B cell (primary cell): ENCODE measurements at regions not wholly inside any gene's neighbourhood (a gene's known extent, or its start where the extent isn't known, plus 50 kb on each side); places are given as distances from the start of the nearest gene placed in this dataset.

Experiments used
- ATAC-seq: fragments of 200-7000 bp; cut with Tn5 transposase; one replicate; pipeline ENCODE4 v1.10.0; 2021; ENCODE audit warnings: low read depth, mild to moderate bottlenecking, moderate number of reproducible peaks, moderate library complexity
- CTCF ChIA-PET: fragments of 350-600 bp; sonication (Branson Sonifier 250); formaldehyde crosslinking; loops from one replicate; lab custom pipeline; 2021; ENCODE audit warnings: antibody characterized with exemption, inconsistent platforms; lab: Charles Lee
- POLR2A ChIA-PET: fragments of 350-600 bp; sonication (Branson Sonifier 250); formaldehyde crosslinking; loops from one replicate; lab custom pipeline; 2021; ENCODE audit warnings: antibody characterized with exemption; lab: Charles Lee
- DNase-seq: peaks from one replicate; pipeline ENCODE4 v3.0.0; 2013
- H2AFZ ChIP-seq: 2 replicates; pipeline ENCODE4 v1.6.1; 2012; ENCODE audit warnings: mild to moderate bottlenecking, low read depth, low read length; ENCODE audit not compliant: insufficient read depth, poor library complexity, severe bottlenecking
- H3K27ac ChIP-seq, 2 donors: 1 replicate in 1 of 2; 2 replicates in 1 of 2; pipeline ENCODE4 v1.5.1; 2012 to 2013; ENCODE audit warnings: low read length in 2 of 2, mild to moderate bottlenecking in 2 of 2, moderate library complexity in 1 of 2
- H3K27me3 ChIP-seq, 4 experiments: fragments of 200-600 bp in 1 of 4; sonication (generic) in 1 of 4; replicated peaks in 1 of 4; 1 replicate in 2 of 4; 2 replicates in 2 of 4; pipeline versions ENCODE4 v1.6.1 to v1.7.0; 2013 to 2016; ENCODE audit warnings: low read length in 3 of 4, mild to moderate bottlenecking in 2 of 4, mixed read lengths in 1 of 4, moderate library complexity in 1 of 4; ENCODE audit not compliant: insufficient read depth in 4 of 4, control insufficient read depth in 3 of 4; ENCODE audit errors: control extremely low read depth in 1 of 4
- H3K36me3 ChIP-seq, 2 experiments: replicated peaks in 1 of 2; 1 replicate in 1 of 2; 2 replicates in 1 of 2; pipeline versions ENCODE4 v1.6.1 to v1.7.1; 2013; ENCODE audit warnings: low read length in 1 of 2; ENCODE audit not compliant: insufficient read depth in 2 of 2, control insufficient read depth in 1 of 2; ENCODE audit errors: control extremely low read depth in 1 of 2, extremely low read depth in 1 of 2
- H3K4me1 ChIP-seq, 2 donors: fragments of 200-600 bp in 1 of 2; sonication (generic) in 1 of 2; 1 replicate in 1 of 2; 2 replicates in 1 of 2; pipeline versions ENCODE4 v1.5.1 to v1.6.1; 2013 to 2017; ENCODE audit warnings: low read length in 2 of 2; ENCODE audit not compliant: control insufficient read depth in 2 of 2, insufficient read depth in 2 of 2
- H3K4me2 ChIP-seq: replicated peaks from 2 replicates; pipeline ENCODE3; 2012; ENCODE audit warnings: mild to moderate bottlenecking, low read depth, low read length; ENCODE audit not compliant: poor library complexity, severe bottlenecking
- H3K4me3 ChIP-seq, 5 experiments: fragments of 200-600 bp in 1 of 5; sonication (generic) in 1 of 5; 1 replicate in 3 of 5; 2 replicates in 2 of 5; pipeline versions ENCODE4 v1.5.1 to v1.7.0; 2011 to 2016; ENCODE audit warnings: low read length in 4 of 5, mild to moderate bottlenecking in 4 of 5, low read depth in 2 of 5, control low read depth in 1 of 5, moderate library complexity in 1 of 5; ENCODE audit not compliant: insufficient read depth in 1 of 5; ENCODE audit errors: control extremely low read depth in 1 of 5, extremely low read depth in 1 of 5
- H3K79me2 ChIP-seq: fragments of 200-600 bp; sonication (generic); one replicate; pipeline ENCODE4 v1.6.0; 2016; ENCODE audit warnings: low read length; ENCODE audit not compliant: control insufficient read depth, insufficient read depth
- H3K9ac ChIP-seq: fragments of 200-600 bp; sonication (generic); 2 replicates; pipeline ENCODE4 v1.6.1; 2017; ENCODE audit warnings: mild to moderate bottlenecking, low read length, moderate library complexity
- H3K9me3 ChIP-seq, 3 donors: one replicate each; pipeline versions ENCODE4 v1.6.1 to v1.7.1; 2013; ENCODE audit warnings: low read length in 2 of 3; ENCODE audit not compliant: control insufficient read depth in 2 of 3, insufficient read depth in 1 of 3; ENCODE audit errors: control extremely low read depth in 1 of 3
- H4K20me1 ChIP-seq: 2 replicates; pipeline ENCODE4 v1.6.0; 2012; ENCODE audit warnings: mild to moderate bottlenecking, low read length; ENCODE audit not compliant: insufficient read depth, control insufficient read depth, poor library complexity, severe bottlenecking
- H3K27ac Mint-ChIP-seq: one replicate; pipeline ENCODE4 v1.8.0; 2021; ENCODE audit warnings: mixed read lengths
- H3K27me3 Mint-ChIP-seq: one replicate; pipeline ENCODE4 v1.8.0; 2021; ENCODE audit warnings: mixed read lengths
- H3K4me1 Mint-ChIP-seq: one replicate; pipeline ENCODE4 v1.8.0; 2021; ENCODE audit warnings: mixed read lengths
- H3K4me3 Mint-ChIP-seq: one replicate; pipeline ENCODE4 v1.8.0; 2021; ENCODE audit warnings: mixed read lengths
- H3K9me3 Mint-ChIP-seq: one replicate; pipeline ENCODE4 v1.8.0; 2022; ENCODE audit warnings: mixed read lengths; ENCODE audit not compliant: insufficient read depth
- EZH2 ChIP-seq: IDR thresholded peaks from 2 replicates; pipeline ENCODE4 v1.6.1; 2012; ENCODE audit warnings: borderline replicate concordance, low read depth, mild to moderate bottlenecking, moderate library complexity, low read length; ENCODE audit not compliant: insufficient read depth, poor library complexity, severe bottlenecking
- WGBS: methylation state at CpG from one replicate; pipeline ENCODE4 v1.1.5; 2013; ENCODE audit warnings: missing lambda C conversion rate; ENCODE audit not compliant: insufficient coverage; 5-methylcytosine and 5-hydroxymethylcytosine counted together
- intact Hi-C: fragments of 100-400 bp; cut with micrococcal nuclease; formaldehyde crosslinking; loops from one replicate; pipeline ENCODE4 v1.10.0; 2022
- TF ChIP-seq, protein P1 (sequence below): fragments of 200-600 bp; IDR thresholded peaks from one replicate; pipeline ENCODE4 v1.8.0; 2022; ENCODE audit warnings: antibody characterized with exemption, mild to moderate bottlenecking

DNA sequence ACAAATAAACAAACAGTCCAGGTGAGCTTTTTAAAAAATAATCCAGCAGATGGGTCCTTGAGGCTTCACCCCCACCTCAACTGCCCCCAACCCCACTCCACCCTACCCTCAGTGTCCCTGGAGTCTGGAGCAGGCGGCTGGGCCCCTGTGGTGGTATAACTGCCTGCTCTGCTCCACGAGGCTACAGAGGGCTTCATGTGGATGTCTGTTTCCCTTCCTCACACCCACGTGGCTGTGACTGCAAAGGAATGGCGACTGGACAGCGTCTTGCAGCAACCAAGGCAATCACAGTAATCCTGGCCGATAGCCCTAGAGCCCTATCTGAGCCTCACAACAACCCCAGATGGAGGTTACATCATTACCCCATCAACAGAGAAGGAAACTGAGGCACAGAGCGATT is 76.5 kb downstream of the SLC2A10 start:
- no peaks in the 10 kb centered on the region for H3K9me3 Mint-ChIP-seq
- no peaks in the 10 kb centered on the region for H3K9me3 ChIP-seq
- ChIA-PET POLR2A (no interaction called here), CTCF (no interaction called here)
- H3K27me3 Mint-ChIP-seq: peaks cover 24% of the 10 kb centered on the region
- no peaks in the 10 kb centered on the region for H3K36me3 ChIP-seq
- H3K4me1 Mint-ChIP-seq: no peaks in the 10 kb centered on the region
- intact Hi-C loops: no loop called here
- H3K27ac ChIP-seq: no peak overlapping the region
- H2AFZ ChIP-seq: no peak overlapping the region
- H3K9ac ChIP-seq: no peak overlapping the region
- H3K27me3 ChIP-seq: peaks cover 0 to 6% (median 0%) of the 10 kb centered on the region in 4 experiments
- no peaks in the 10 kb centered on the region for H3K79me2 ChIP-seq
- ATAC-seq (no peak), DNase-seq (no peak)
- H3K27ac Mint-ChIP-seq: no peak overlapping the region
- no peak overlapping the region for H3K4me2 ChIP-seq
- no peak overlapping the region for H3K4me3 ChIP-seq
- no peaks in the 10 kb centered on the region for H4K20me1 ChIP-seq
- no peaks in the 10 kb centered on the region for H3K4me1 ChIP-seq
- TF ChIP-seq, protein P1, sequence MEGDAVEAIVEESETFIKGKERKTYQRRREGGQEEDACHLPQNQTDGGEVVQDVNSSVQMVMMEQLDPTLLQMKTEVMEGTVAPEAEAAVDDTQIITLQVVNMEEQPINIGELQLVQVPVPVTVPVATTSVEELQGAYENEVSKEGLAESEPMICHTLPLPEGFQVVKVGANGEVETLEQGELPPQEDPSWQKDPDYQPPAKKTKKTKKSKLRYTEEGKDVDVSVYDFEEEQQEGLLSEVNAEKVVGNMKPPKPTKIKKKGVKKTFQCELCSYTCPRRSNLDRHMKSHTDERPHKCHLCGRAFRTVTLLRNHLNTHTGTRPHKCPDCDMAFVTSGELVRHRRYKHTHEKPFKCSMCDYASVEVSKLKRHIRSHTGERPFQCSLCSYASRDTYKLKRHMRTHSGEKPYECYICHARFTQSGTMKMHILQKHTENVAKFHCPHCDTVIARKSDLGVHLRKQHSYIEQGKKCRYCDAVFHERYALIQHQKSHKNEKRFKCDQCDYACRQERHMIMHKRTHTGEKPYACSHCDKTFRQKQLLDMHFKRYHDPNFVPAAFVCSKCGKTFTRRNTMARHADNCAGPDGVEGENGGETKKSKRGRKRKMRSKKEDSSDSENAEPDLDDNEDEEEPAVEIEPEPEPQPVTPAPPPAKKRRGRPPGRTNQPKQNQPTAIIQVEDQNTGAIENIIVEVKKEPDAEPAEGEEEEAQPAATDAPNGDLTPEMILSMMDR: no peak
- no peak for TF ChIP-seq EZH2
- WGBS: 67% methylated on average over 7 of the region's 7 CpGs
- H3K4me3 Mint-ChIP-seq: no peak overlapping the region

DNA sequence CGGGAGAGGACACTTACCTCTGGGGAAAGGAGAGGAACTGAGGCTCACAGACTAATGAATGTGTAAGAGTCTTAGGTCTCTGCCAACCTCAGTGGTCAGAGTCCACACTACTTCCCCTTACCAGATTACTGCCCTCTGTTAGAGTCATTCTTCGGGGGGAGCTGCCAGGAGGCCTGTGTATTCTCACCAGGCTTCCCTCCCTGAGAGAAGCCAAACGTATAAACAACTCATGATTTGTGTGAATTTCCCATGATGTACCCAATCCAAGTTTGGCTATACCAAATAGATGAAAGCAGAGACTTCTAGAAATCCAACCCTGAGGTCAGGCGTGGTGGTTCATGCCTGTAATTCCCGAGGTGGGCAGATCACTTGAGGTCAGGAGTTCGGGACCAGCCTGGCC is 77.1 kb downstream of the SLC2A10 start:
- no peaks in the 10 kb centered on the region for H3K79me2 ChIP-seq
- H3K4me1 ChIP-seq: no peaks in the 10 kb centered on the region
- ATAC-seq (no peak), DNase-seq (no peak)
- TF ChIP-seq EZH2: no peak
- TF ChIP-seq, protein P1: no peak
- H3K27ac ChIP-seq: no peak overlapping the region
- Mint-ChIP-seq H3K27me3 (peaks cover 24% of the 10 kb centered on the region), H3K4me3 (no peak overlapping the region), H3K27ac (no peak overlapping the region), H3K9me3 (no peaks in the 10 kb centered on the region), H3K4me1 (no peaks in the 10 kb centered on the region)
- no peak overlapping the region for H3K9ac ChIP-seq
- 67% methylated on average over 5 of the region's 6 CpGs for WGBS
- CTCF ChIA-PET: no interaction called here
- no peaks in the 10 kb centered on the region for H3K9me3 ChIP-seq
- POLR2A ChIA-PET: no interaction called here
- intact Hi-C loops: no loop called here
- H3K4me2 ChIP-seq: no peak overlapping the region
- H2AFZ ChIP-seq: no peak overlapping the region
- H3K27me3 ChIP-seq: peaks cover 0 to 6% (median 0%) of the 10 kb centered on the region in 4 experiments
- no peaks in the 10 kb centered on the region for H3K36me3 ChIP-seq
- H3K4me3 ChIP-seq: no peak overlapping the region
- H4K20me1 ChIP-seq: no peaks in the 10 kb centered on the region
